B cell (primary cell): ENCODE measurements at regions not wholly inside any gene's neighbourhood (a gene's known extent, or its start where the extent isn't known, plus 50 kb on each side); places are given as distances from the start of the nearest gene placed in this dataset.

Experiments used
- EZH2 ChIP-seq: IDR thresholded peaks from 2 replicates; pipeline ENCODE4 v1.6.1; 2012; ENCODE audit warnings: borderline replicate concordance, low read depth, mild to moderate bottlenecking, moderate library complexity, low read length; ENCODE audit not compliant: insufficient read depth, poor library complexity, severe bottlenecking
- TF ChIP-seq, protein P1 (sequence below): fragments of 200-600 bp; IDR thresholded peaks from one replicate; pipeline ENCODE4 v1.8.0; 2022; ENCODE audit warnings: antibody characterized with exemption, mild to moderate bottlenecking

DNA sequence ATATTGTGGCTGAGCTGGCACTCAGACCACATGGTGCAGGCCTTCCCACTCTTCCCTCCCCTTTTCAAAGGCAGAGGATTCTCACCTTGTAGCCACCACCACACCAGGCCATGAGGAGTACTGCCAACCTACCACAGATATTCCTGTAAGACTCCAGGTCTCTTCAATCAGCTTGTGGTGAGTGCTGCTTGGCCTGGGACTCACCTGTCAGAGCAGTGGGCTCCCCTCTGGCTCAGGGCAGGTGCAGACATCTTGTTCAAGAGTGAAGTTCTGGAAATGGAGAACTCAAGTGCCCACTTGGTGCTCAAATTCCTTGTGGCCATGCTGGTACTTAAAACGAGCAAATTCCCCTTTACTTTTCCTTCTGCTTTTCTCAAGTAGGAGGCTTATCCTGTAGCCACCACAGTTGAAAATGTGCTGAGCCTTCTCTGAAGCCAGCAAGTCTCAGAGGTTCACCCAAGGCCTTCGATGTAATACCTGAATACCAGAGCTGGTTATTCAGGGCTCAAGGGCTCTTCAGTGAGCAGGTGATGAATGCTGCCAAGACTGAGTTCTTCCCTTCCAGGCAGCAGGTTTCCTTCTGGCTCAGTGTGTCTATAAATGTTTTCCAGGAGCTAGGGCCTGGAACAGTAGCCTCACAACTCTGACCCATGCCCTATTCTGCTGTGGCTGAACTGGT is 212.9 kb downstream of the TEX13C start:
- TF ChIP-seq, protein P1, sequence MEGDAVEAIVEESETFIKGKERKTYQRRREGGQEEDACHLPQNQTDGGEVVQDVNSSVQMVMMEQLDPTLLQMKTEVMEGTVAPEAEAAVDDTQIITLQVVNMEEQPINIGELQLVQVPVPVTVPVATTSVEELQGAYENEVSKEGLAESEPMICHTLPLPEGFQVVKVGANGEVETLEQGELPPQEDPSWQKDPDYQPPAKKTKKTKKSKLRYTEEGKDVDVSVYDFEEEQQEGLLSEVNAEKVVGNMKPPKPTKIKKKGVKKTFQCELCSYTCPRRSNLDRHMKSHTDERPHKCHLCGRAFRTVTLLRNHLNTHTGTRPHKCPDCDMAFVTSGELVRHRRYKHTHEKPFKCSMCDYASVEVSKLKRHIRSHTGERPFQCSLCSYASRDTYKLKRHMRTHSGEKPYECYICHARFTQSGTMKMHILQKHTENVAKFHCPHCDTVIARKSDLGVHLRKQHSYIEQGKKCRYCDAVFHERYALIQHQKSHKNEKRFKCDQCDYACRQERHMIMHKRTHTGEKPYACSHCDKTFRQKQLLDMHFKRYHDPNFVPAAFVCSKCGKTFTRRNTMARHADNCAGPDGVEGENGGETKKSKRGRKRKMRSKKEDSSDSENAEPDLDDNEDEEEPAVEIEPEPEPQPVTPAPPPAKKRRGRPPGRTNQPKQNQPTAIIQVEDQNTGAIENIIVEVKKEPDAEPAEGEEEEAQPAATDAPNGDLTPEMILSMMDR = no peak
- TF ChIP-seq EZH2 = no peak
